Astrocyte (in vitro differentiated cells and primary cell): ENCODE measurements at regions not wholly inside any gene's neighbourhood (a gene's known extent, or its start where the extent isn't known, plus 50 kb on each side); places are given as distances from the start of the nearest gene placed in this dataset.

Experiments
- CTCF ChIP-seq: IDR thresholded peaks from 2 replicates; pipeline ENCODE4 v1.5.1; 2011; ENCODE audit warnings: low read depth, mild to moderate bottlenecking, inconsistent platforms, low read length, moderate library complexity; ENCODE audit not compliant: insufficient read depth
- EZH2 ChIP-seq: IDR thresholded peaks from 2 replicates; pipeline ENCODE4 v1.6.1; 2012; ENCODE audit warnings: mild to moderate bottlenecking, low read length, inconsistent platforms; ENCODE audit not compliant: insufficient read depth

GRCh38 chr5:74544811-74545210 lies 95.7 kb downstream of the ENC1 start:
- TF ChIP-seq CTCF (no peak), EZH2 (no peak)
